H9 (cell line): ENCODE measurements at regions not wholly inside any gene's neighbourhood (a gene's known extent, or its start where the extent isn't known, plus 50 kb on each side); places are given as distances from the start of the nearest gene placed in this dataset.

Source experiments
- DNase-seq: peaks from one replicate; pipeline ENCODE4 v3.0.0-alpha.2; 2017
- H2AFZ ChIP-seq: one replicate; pipeline ENCODE4 v1.6.1; 2013; ENCODE audit warnings: mild to moderate bottlenecking, low read length, control low read depth, moderate library complexity
- H2AK5ac ChIP-seq: 2 replicates; pipeline ENCODE4 v1.6.1; 2013; ENCODE audit warnings: low read length, control low read depth, mixed read lengths; ENCODE audit not compliant: insufficient read length
- H2BK120ac ChIP-seq: one replicate; pipeline ENCODE4 v1.6.1; 2013; ENCODE audit warnings: low read depth, mild to moderate bottlenecking, low read length, control low read depth, inconsistent platforms; ENCODE audit not compliant: poor library complexity, severe bottlenecking
- H2BK12ac ChIP-seq: 2 replicates; pipeline ENCODE4 v1.6.1; 2013; ENCODE audit warnings: low read length, control low read depth, mixed read lengths, low read depth; ENCODE audit not compliant: insufficient read length
- H2BK15ac ChIP-seq: 2 replicates; pipeline ENCODE4 v1.6.1; 2013; ENCODE audit warnings: low read depth, low read length, control low read depth
- H2BK20ac ChIP-seq: one replicate; pipeline ENCODE4 v1.6.1; 2013; ENCODE audit warnings: low read depth, mild to moderate bottlenecking, low read length, control low read depth, inconsistent platforms; ENCODE audit not compliant: poor library complexity, severe bottlenecking
- H2BK5ac ChIP-seq: 2 replicates; pipeline ENCODE4 v1.6.1; 2013; ENCODE audit warnings: low read length, control low read depth, mixed read lengths; ENCODE audit not compliant: insufficient read length
- H3K14ac ChIP-seq: 2 replicates; pipeline ENCODE4 v1.6.1; 2013; ENCODE audit warnings: low read length, control low read depth; ENCODE audit not compliant: insufficient read depth
- H3K18ac ChIP-seq: 2 replicates; pipeline ENCODE4 v1.6.1; 2013; ENCODE audit warnings: low read depth, mild to moderate bottlenecking, mixed read lengths, low read length, control low read depth; ENCODE audit not compliant: insufficient read length
- H3K23ac ChIP-seq: 2 replicates; pipeline ENCODE4 v1.6.1; 2013; ENCODE audit warnings: low read length, control low read depth, mixed read lengths, low read depth; ENCODE audit not compliant: insufficient read length
- H3K23me2 ChIP-seq: 2 replicates; pipeline ENCODE4 v1.6.1; 2013; ENCODE audit warnings: low read depth, mild to moderate bottlenecking, mixed read lengths, low read length, control low read depth; ENCODE audit not compliant: insufficient read length, poor library complexity, severe bottlenecking
- H3K27ac ChIP-seq: 2 replicates; pipeline ENCODE4 v1.5.1; 2013; ENCODE audit warnings: low read length, control low read depth, mixed read lengths, low read depth; ENCODE audit not compliant: insufficient read length
- H3K27me3 ChIP-seq: 2 replicates; pipeline ENCODE4 v1.6.1; 2013; ENCODE audit warnings: low read length, control low read depth, inconsistent platforms; ENCODE audit not compliant: insufficient read depth
- H3K4ac ChIP-seq: 2 replicates; pipeline ENCODE4 v1.6.1; 2013; ENCODE audit warnings: low read depth, mild to moderate bottlenecking, control low read depth, inconsistent platforms, low read length, moderate library complexity
- H3K4me1 ChIP-seq: 2 replicates; pipeline ENCODE4 v1.6.1; 2013; ENCODE audit warnings: low read length, control low read depth, inconsistent platforms; ENCODE audit not compliant: insufficient read depth
- H3K4me2 ChIP-seq: 2 replicates; pipeline ENCODE4 v1.6.1; 2013; ENCODE audit warnings: low read length, control low read depth, mixed read lengths; ENCODE audit not compliant: insufficient read length, insufficient read depth
- H3K56ac ChIP-seq: 2 replicates; pipeline ENCODE4 v1.6.1; 2013; ENCODE audit warnings: low read depth, mild to moderate bottlenecking, mixed read lengths, low read length, control low read depth; ENCODE audit not compliant: insufficient read length
- H3K79me1 ChIP-seq: 2 replicates; pipeline ENCODE4 v1.6.1; 2013; ENCODE audit warnings: low read depth, mild to moderate bottlenecking, moderate library complexity, low read length, control low read depth, inconsistent platforms; ENCODE audit not compliant: insufficient read depth, poor library complexity, severe bottlenecking
- H3K79me2 ChIP-seq: 2 replicates; pipeline ENCODE4 v1.6.1; 2013; ENCODE audit warnings: low read length, control low read depth, inconsistent platforms; ENCODE audit not compliant: insufficient read depth
- H3K9ac ChIP-seq: 2 replicates; pipeline ENCODE4 v1.6.1; 2013; ENCODE audit warnings: low read length, control low read depth, mixed read lengths; ENCODE audit not compliant: insufficient read length; ENCODE audit errors: extremely low read depth
- H3K9me3 ChIP-seq: one replicate; pipeline ENCODE4 v1.6.1; 2013; ENCODE audit warnings: low read depth, low read length, inconsistent platforms; ENCODE audit not compliant: control insufficient read depth
- H3T11ph ChIP-seq: one replicate; pipeline ENCODE4 v1.6.1; 2013; ENCODE audit warnings: mild to moderate bottlenecking, low read length, control low read depth, inconsistent platforms
- H4K20me1 ChIP-seq: one replicate; pipeline ENCODE4 v1.6.1; 2013; ENCODE audit not compliant: control insufficient read depth, insufficient read length, insufficient read depth
- H4K5ac ChIP-seq: 2 replicates; pipeline ENCODE4 v1.6.1; 2013; ENCODE audit warnings: low read depth, mild to moderate bottlenecking, mixed read lengths, low read length, control low read depth; ENCODE audit not compliant: insufficient read length
- H4K8ac ChIP-seq: replicated peaks from 2 replicates; pipeline ENCODE4 v1.6.1; 2013; ENCODE audit warnings: low read length, control low read depth, mixed read lengths, low read depth; ENCODE audit not compliant: insufficient read length
- H4K91ac ChIP-seq: 2 replicates; pipeline ENCODE4 v1.6.1; 2013; ENCODE audit warnings: low read depth, mild to moderate bottlenecking, moderate library complexity, mixed read lengths, low read length, control low read depth; ENCODE audit not compliant: insufficient read length
- H3K27ac Mint-ChIP-seq, 3 experiments: 2 replicates in 2 of 3; 3 replicates in 1 of 3; pipeline ENCODE4 v1.8.0; 2020 to 2021; ENCODE audit warnings: mixed read lengths in 3 of 3, mild to moderate bottlenecking in 1 of 3, moderate library complexity in 1 of 3
- H3K27me3 Mint-ChIP-seq: 2 replicates; pipeline ENCODE4 v1.8.0; 2021; ENCODE audit warnings: low read depth, mild to moderate bottlenecking, moderate library complexity, mixed read lengths
- H3K36me3 Mint-ChIP-seq, 3 experiments: 2 replicates in 2 of 3; 3 replicates in 1 of 3; pipeline ENCODE4 v1.8.0; 2020 to 2021; ENCODE audit warnings: low read depth in 3 of 3, mixed read lengths in 3 of 3; ENCODE audit not compliant: insufficient read depth in 1 of 3
- H3K4me1 Mint-ChIP-seq, 2 experiments: 2 replicates each; pipeline ENCODE4 v1.8.0; 2020; ENCODE audit warnings: mixed read lengths in 2 of 2
- H3K4me3 Mint-ChIP-seq, 2 experiments: 2 replicates in 1 of 2; 3 replicates in 1 of 2; pipeline ENCODE4 v1.8.0; 2020 to 2021; ENCODE audit warnings: mild to moderate bottlenecking in 2 of 2, mixed read lengths in 2 of 2, moderate library complexity in 1 of 2
- H3K9me3 Mint-ChIP-seq, 2 experiments: 2 replicates in 1 of 2; 3 replicates in 1 of 2; pipeline ENCODE4 v1.8.0; 2020; ENCODE audit warnings: mild to moderate bottlenecking in 2 of 2, mixed read lengths in 2 of 2, moderate library complexity in 1 of 2
- CTCF ChIP-seq: fragments of 200-600 bp; sonication (generic); conservative IDR thresholded peaks from 3 replicates; pipeline ENCODE4 v1.8.0; 2021; ENCODE audit warnings: antibody characterized with exemption, mild to moderate bottlenecking

GRCh38 chr2:65626831-65627230 lies 194.4 kb upstream of the SPRED2 start:
- no peaks in the 10 kb centered on the region for H3K9me3 ChIP-seq
- Mint-ChIP-seq H3K4me1 (no peaks in the 10 kb centered on the region; a peak in 1 of 4 replicates), H3K4me3 (no peak overlapping the region)

More at GRCh38 chr2:65626831-65627230, 194.4 kb upstream of the SPRED2 start:
- Mint-ChIP-seq H3K36me3 (no peaks in the 10 kb centered on the region), H3K9me3 (no peaks in the 10 kb centered on the region), H3K27me3 (peaks cover 18% of the 10 kb centered on the region), H3K27ac (no peak overlapping the region)
- H3K79me1 ChIP-seq, result no peaks in the 10 kb centered on the region
- H2BK15ac ChIP-seq, result no peak overlapping the region
- H3K79me2 ChIP-seq, result no peaks in the 10 kb centered on the region
- H3K27me3 ChIP-seq, result no peaks in the 10 kb centered on the region
- no peak overlapping the region for H3K4me2 ChIP-seq
- no peak overlapping the region for H3T11ph ChIP-seq
- no peak overlapping the region for H2AK5ac ChIP-seq
- H2BK120ac ChIP-seq, result no peak overlapping the region
- H2BK5ac ChIP-seq, result no peak overlapping the region
- no peak overlapping the region for H3K56ac ChIP-seq
- H3K23ac ChIP-seq, result no peak overlapping the region
- H2AFZ ChIP-seq, result no peak overlapping the region
- H3K14ac ChIP-seq, result no peak overlapping the region
- H2BK20ac ChIP-seq, result no peak overlapping the region
- H3K27ac ChIP-seq, result no peak overlapping the region
- no peak overlapping the region for H4K8ac ChIP-seq
- no peak for DNase-seq
- H3K4me1 ChIP-seq, result no peaks in the 10 kb centered on the region
- no peak overlapping the region for H3K18ac ChIP-seq
- TF ChIP-seq CTCF, result no peak
- H4K20me1 ChIP-seq, result no peaks in the 10 kb centered on the region
- no peak overlapping the region for H3K4ac ChIP-seq
- H3K23me2 ChIP-seq, result no peaks in the 10 kb centered on the region
- no peak overlapping the region for H2BK12ac ChIP-seq
- H4K5ac ChIP-seq, result no peak overlapping the region
- H4K91ac ChIP-seq, result no peak overlapping the region
- no peak overlapping the region for H3K9ac ChIP-seq
